ENCODE measurements at regions not wholly inside any gene's neighbourhood (a gene's known extent, or its start where the extent isn't known, plus 50 kb on each side); places are given as distances from the start of the nearest gene placed in this dataset.

GRCh38 chr5:144913661-144914060 is 743.0 kb downstream of the KCTD16 start:
- BruUV-seq (replicated peaks) = no TSS peak
- DNase-seq = no peak
- no peaks in the 10 kb centered on the region for H3K4me1 Mint-ChIP-seq (ENCODE audit: low read depth, unreplicated experiment)
- Histone ChIP-seq H3K9me3 (no peaks in the 10 kb centered on the region), H3K4me1 (no peaks in the 10 kb centered on the region), H3K36me3 (ENCODE audit: control insufficient read depth, insufficient read depth, low read length) (no peaks in the 10 kb centered on the region), H3K4me3 (ENCODE audit: low read depth, low read length) (no peak overlapping the region), H3K27me3 (replicated peaks; ENCODE audit: control insufficient read depth, insufficient read depth, low read length) (no peaks in the 10 kb centered on the region)
- peaks cover 3% of the 10 kb centered on the region for H3K27me3 Mint-ChIP-seq (ENCODE audit: insufficient read depth, unreplicated experiment)
- no peaks in the 10 kb centered on the region for H3K9me3 Mint-ChIP-seq (ENCODE audit: unreplicated experiment)
- CTCF ChIA-PET = no interaction called here
- TF ChIP-seq CTCF (IDR thresholded peaks at IDR 0.05; ENCODE audit: insufficient read depth in 1 of 2, low read depth in 1 of 2, low read length in 1 of 2, severe bottlenecking in 1 of 2, unreplicated experiment in 1 of 2) = no peak
- intact Hi-C loops (cut with micrococcal nuclease; ENCODE audit: unreplicated experiment) = no loop called here
- POLR2A ChIA-PET = no interaction called here
- H3K36me3 Mint-ChIP-seq (ENCODE audit: insufficient read depth, unreplicated experiment) = no peaks in the 10 kb centered on the region
- H3K4me3 Mint-ChIP-seq (ENCODE audit: unreplicated experiment) = no peak overlapping the region
- H3K27ac Mint-ChIP-seq (ENCODE audit: unreplicated experiment) = no peak overlapping the region

- Histone ChIP-seq H3K9me3 (no peaks in the 10 kb centered on the region), H3K27me3 (replicated peaks; ENCODE audit: control insufficient read depth, insufficient read depth, low read length) (no peaks in the 10 kb centered on the region), H3K36me3 (ENCODE audit: control insufficient read depth, insufficient read depth, low read length) (no peaks in the 10 kb centered on the region), H3K4me3 (ENCODE audit: low read depth, low read length) (no peak overlapping the region), H3K4me1 (no peaks in the 10 kb centered on the region)
- CTCF ChIA-PET = no interaction called here
- no peak for TF ChIP-seq CTCF (IDR thresholded peaks at IDR 0.05; ENCODE audit: insufficient read depth in 1 of 2, low read depth in 1 of 2, low read length in 1 of 2, severe bottlenecking in 1 of 2, unreplicated experiment in 1 of 2)
- H3K4me3 Mint-ChIP-seq (ENCODE audit: unreplicated experiment) = no peak overlapping the region
- BruUV-seq (replicated peaks) = no TSS peak
- intact Hi-C loops (cut with micrococcal nuclease; ENCODE audit: unreplicated experiment) = no loop called here
- H3K4me1 Mint-ChIP-seq (ENCODE audit: low read depth, unreplicated experiment) = no peaks in the 10 kb centered on the region
- H3K9me3 Mint-ChIP-seq (ENCODE audit: unreplicated experiment) = no peaks in the 10 kb centered on the region
- POLR2A ChIA-PET = no interaction called here
- no peaks in the 10 kb centered on the region for H3K27me3 Mint-ChIP-seq (ENCODE audit: insufficient read depth, unreplicated experiment)
- DNase-seq = no peak
- no peak overlapping the region for H3K27ac Mint-ChIP-seq (ENCODE audit: unreplicated experiment)
- no peaks in the 10 kb centered on the region for H3K36me3 Mint-ChIP-seq (ENCODE audit: insufficient read depth, unreplicated experiment)
These were observed 725.8 kb downstream of the KCTD16 start for GRCh38 chr5:144896473-144896872.

GRCh38 chr5:144886668-144887067 is 716.0 kb downstream of the KCTD16 start:
- CTCF ChIA-PET = no interaction called here
- no TSS peak for BruUV-seq (replicated peaks)
- H3K4me1 Mint-ChIP-seq (ENCODE audit: low read depth, unreplicated experiment) = no peaks in the 10 kb centered on the region

More at GRCh38 chr5:144886668-144887067, 716.0 kb downstream of the KCTD16 start:
- TF ChIP-seq CTCF (IDR thresholded peaks at IDR 0.05; ENCODE audit: insufficient read depth in 1 of 2, low read depth in 1 of 2, low read length in 1 of 2, severe bottlenecking in 1 of 2, unreplicated experiment in 1 of 2) = no peak
- Histone ChIP-seq H3K4me3 (ENCODE audit: low read depth, low read length) (no peak overlapping the region), H3K9me3 (no peaks in the 10 kb centered on the region), H3K4me1 (no peaks in the 10 kb centered on the region), H3K27me3 (replicated peaks; ENCODE audit: control insufficient read depth, insufficient read depth, low read length) (no peaks in the 10 kb centered on the region), H3K36me3 (ENCODE audit: control insufficient read depth, insufficient read depth, low read length) (no peaks in the 10 kb centered on the region)
- Mint-ChIP-seq H3K9me3 (ENCODE audit: unreplicated experiment) (no peaks in the 10 kb centered on the region), H3K4me3 (ENCODE audit: unreplicated experiment) (no peak overlapping the region), H3K27ac (ENCODE audit: unreplicated experiment) (no peak overlapping the region), H3K36me3 (ENCODE audit: insufficient read depth, unreplicated experiment) (no peaks in the 10 kb centered on the region), H3K27me3 (ENCODE audit: insufficient read depth, unreplicated experiment) (no peaks in the 10 kb centered on the region)
- POLR2A ChIA-PET = no interaction called here
- intact Hi-C loops (cut with micrococcal nuclease; ENCODE audit: unreplicated experiment) = no loop called here
- DNase-seq = no peak
